ENCODE measurements at regions not wholly inside any gene's neighbourhood (a gene's known extent, or its start where the extent isn't known, plus 50 kb on each side); places are given as distances from the start of the nearest gene placed in this dataset.
A peak's percentile ranks its signal among the peaks of the same experiment; 100 is the strongest.

DNA sequence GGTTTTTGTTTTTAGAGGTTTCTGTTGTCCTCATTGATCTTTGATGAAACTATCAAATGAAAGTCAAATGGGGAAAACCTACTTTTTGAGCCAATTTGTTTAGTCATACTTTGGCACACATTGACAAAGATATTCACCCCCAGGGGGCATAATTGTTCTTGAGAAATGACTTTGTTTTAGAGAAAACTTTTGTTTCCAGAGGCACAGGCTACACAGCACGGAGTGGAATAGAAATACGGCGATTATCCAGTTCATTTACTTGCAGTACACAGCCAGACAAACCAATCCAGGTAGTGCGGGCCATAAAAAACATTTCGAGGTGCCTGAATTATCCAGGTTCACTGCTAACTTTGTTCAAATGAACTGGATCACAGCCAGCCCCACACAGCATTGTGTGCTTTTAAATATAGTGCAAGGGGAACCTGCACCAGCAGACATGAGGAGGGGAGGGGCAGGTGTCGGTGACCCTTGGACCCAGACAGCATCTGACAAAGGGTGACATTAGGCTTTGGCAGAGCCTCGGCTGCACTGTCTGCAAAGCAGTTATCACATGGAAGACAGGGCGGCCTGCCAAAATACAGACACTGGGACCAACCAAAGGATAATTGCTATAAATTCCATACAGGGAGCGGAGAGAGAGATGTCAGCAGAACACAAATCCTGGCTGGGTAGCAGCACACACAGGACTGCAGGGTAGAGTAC lies 179.6 kb upstream of the NOCT start:
- Histone ChIP-seq H3K9ac (ENCODE audit: low read length) (no peak overlapping the region), H3K4me2 (ENCODE audit: low read depth, low read length, poor library complexity, severe bottlenecking) (no peak overlapping the region)
- no peak for DNase-seq

DNA sequence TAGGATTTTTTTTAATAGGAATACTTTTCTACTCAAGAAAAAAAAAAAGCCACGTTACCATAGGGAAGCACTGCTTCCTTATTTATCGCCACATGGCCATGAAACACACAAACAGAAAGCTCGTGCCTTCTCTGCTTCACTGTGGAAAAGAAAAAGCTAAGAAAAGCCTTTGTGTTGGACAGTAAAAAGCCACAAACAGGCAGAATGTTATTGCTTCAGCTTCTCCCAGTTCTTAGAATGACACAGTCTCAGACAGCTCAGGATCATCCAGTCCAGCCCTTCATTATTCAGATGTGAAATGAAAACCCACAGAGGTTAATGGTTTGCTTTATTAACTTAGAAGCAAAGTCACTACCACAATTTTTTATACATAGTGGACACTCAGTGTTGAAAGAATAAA lies 181.6 kb upstream of the NOCT start:
- Histone ChIP-seq H2AFZ (ENCODE audit: low read length) (no peak overlapping the region), H3K9ac (ENCODE audit: low read length) (no peak overlapping the region), H3K9me2 (replicated peaks; ENCODE audit: insufficient read depth, low read length) (no peaks in the 10 kb centered on the region), H3K4me2 (ENCODE audit: low read depth, low read length, poor library complexity, severe bottlenecking) (no peak overlapping the region), H3K36me3 (ENCODE audit: insufficient read depth, low read length) (no peaks in the 10 kb centered on the region), H4K20me1 (ENCODE audit: insufficient read depth, low read depth, low read length) (no peaks in the 10 kb centered on the region), H3K27ac (ENCODE audit: low read length) (no peak overlapping the region), H3K4me1 (ENCODE audit: low read length) (no peaks in the 10 kb centered on the region), H3K27me3 (ENCODE audit: low read length) (no peaks in the 10 kb centered on the region), H3K79me2 (ENCODE audit: low read length) (no peaks in the 10 kb centered on the region), H3K9me3 (ENCODE audit: low read length) (no peaks in the 10 kb centered on the region), H3K4me3 (ENCODE audit: low read length) (no peak overlapping the region)
- DNase-seq, result peak; percentile 1

More for the DNA sequence above, 179.6 kb upstream of the NOCT start:
- H3K9me3 ChIP-seq (ENCODE audit: low read length), result no peaks in the 10 kb centered on the region
- no peaks in the 10 kb centered on the region for H3K36me3 ChIP-seq (ENCODE audit: insufficient read depth, low read length)
- no peaks in the 10 kb centered on the region for H3K27me3 ChIP-seq (ENCODE audit: low read length)
- H3K9me2 ChIP-seq (replicated peaks; ENCODE audit: insufficient read depth, low read length), result no peaks in the 10 kb centered on the region
- H2AFZ ChIP-seq (ENCODE audit: low read length), result no peak overlapping the region
- H4K20me1 ChIP-seq (ENCODE audit: insufficient read depth, low read depth, low read length), result no peaks in the 10 kb centered on the region
- no peaks in the 10 kb centered on the region for H3K4me1 ChIP-seq (ENCODE audit: low read length)
- H3K79me2 ChIP-seq (ENCODE audit: low read length), result no peaks in the 10 kb centered on the region
- no peak overlapping the region for H3K27ac ChIP-seq (ENCODE audit: low read length)
- no peak overlapping the region for H3K4me3 ChIP-seq (ENCODE audit: low read length)

DNA sequence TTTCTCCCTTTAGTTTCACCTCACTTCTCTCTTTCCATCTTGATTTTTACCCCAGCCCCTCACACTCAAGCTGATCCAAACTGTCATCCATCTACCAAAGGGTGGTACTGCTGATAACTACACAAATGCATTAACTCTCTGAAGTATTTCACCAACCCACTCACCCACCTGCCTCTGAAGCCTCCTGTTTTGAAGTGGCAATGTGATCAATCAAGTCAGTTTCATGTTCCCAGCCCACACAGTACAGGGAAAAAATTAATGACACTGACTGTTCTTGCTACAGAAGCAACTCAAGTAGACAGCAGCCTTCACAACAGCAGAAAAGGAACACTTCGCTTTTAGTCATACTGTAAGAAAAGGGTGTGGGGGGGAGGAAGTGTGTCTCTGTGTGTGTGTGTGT lies 183.0 kb upstream of the NOCT start:
- no peak overlapping the region for H3K9ac ChIP-seq (ENCODE audit: low read length)
- H3K9me2 ChIP-seq (replicated peaks; ENCODE audit: insufficient read depth, low read length), result no peaks in the 10 kb centered on the region
- no peak overlapping the region for H3K27ac ChIP-seq (ENCODE audit: low read length)
- H3K4me3 ChIP-seq (ENCODE audit: low read length), result no peak overlapping the region
- no peaks in the 10 kb centered on the region for H3K27me3 ChIP-seq (ENCODE audit: low read length)
- H3K4me2 ChIP-seq (ENCODE audit: low read depth, low read length, poor library complexity, severe bottlenecking), result no peak overlapping the region
- no peaks in the 10 kb centered on the region for H3K9me3 ChIP-seq (ENCODE audit: low read length)
- H3K79me2 ChIP-seq (ENCODE audit: low read length), result no peaks in the 10 kb centered on the region
- DNase-seq, result no peak
- H4K20me1 ChIP-seq (ENCODE audit: insufficient read depth, low read depth, low read length), result no peaks in the 10 kb centered on the region
- no peak overlapping the region for H2AFZ ChIP-seq (ENCODE audit: low read length)
- no peaks in the 10 kb centered on the region for H3K36me3 ChIP-seq (ENCODE audit: insufficient read depth, low read length)
- H3K4me1 ChIP-seq (ENCODE audit: low read length), result no peaks in the 10 kb centered on the region

DNA sequence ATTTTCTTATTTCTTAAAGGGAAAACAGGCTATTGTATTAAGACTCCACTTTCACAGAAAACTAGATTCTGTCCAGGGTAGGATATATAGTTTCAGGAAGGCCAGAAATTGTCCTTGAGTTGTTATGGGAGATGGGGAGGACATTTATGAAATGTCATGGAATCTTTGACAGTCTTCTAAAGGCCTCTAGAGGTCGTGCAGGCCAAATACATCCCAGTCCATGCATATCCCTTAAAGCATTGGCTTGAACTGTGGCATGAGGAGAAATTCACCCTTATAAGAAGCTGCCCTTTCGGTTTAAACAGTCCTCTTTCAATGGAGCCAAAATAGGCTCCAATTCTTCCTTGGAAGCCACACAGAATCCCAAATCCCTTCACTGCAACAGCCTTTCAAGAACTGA lies 183.6 kb upstream of the NOCT start:
- H3K27me3 ChIP-seq (ENCODE audit: low read length), result no peaks in the 10 kb centered on the region
- H3K9me3 ChIP-seq (ENCODE audit: low read length), result no peaks in the 10 kb centered on the region
- no peak overlapping the region for H3K4me2 ChIP-seq (ENCODE audit: low read depth, low read length, poor library complexity, severe bottlenecking)
- no peaks in the 10 kb centered on the region for H3K9me2 ChIP-seq (replicated peaks; ENCODE audit: insufficient read depth, low read length)
- no peaks in the 10 kb centered on the region for H3K4me1 ChIP-seq (ENCODE audit: low read length)
- no peak overlapping the region for H3K27ac ChIP-seq (ENCODE audit: low read length)
- no peaks in the 10 kb centered on the region for H3K36me3 ChIP-seq (ENCODE audit: insufficient read depth, low read length)
- no peaks in the 10 kb centered on the region for H3K79me2 ChIP-seq (ENCODE audit: low read length)
- no peak overlapping the region for H3K4me3 ChIP-seq (ENCODE audit: low read length)
- no peak overlapping the region for H3K9ac ChIP-seq (ENCODE audit: low read length)
- peak; percentile 22 for DNase-seq
- no peaks in the 10 kb centered on the region for H4K20me1 ChIP-seq (ENCODE audit: insufficient read depth, low read depth, low read length)
- H2AFZ ChIP-seq (ENCODE audit: low read length), result no peak overlapping the region

DNA sequence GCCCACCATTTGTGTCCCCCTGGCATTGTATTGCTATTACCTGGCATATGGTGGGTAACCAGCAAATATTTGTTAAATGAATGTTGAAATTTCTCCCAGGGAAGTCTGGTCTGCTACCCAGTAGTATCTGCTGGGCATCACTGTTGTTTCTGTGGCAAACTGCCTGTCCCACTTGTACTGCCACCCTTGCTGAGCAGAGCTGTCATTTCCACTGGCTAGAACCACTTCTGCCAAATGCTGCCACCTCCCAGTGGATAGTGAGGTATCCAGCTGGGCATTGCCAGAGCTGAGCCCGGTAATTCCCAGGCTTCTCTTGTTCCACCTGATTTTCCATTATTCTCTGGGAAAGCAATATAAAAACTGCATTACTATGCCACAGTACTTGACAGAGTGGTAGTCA lies 186.7 kb upstream of the NOCT start:
- Histone ChIP-seq H3K4me3 (ENCODE audit: low read length) (no peak overlapping the region), H3K27ac (ENCODE audit: low read length) (no peak overlapping the region), H3K9me3 (ENCODE audit: low read length) (no peaks in the 10 kb centered on the region), H3K4me1 (ENCODE audit: low read length) (no peaks in the 10 kb centered on the region), H3K27me3 (ENCODE audit: low read length) (no peaks in the 10 kb centered on the region), H3K9ac (ENCODE audit: low read length) (no peak overlapping the region), H3K9me2 (replicated peaks; ENCODE audit: insufficient read depth, low read length) (no peaks in the 10 kb centered on the region), H2AFZ (ENCODE audit: low read length) (no peak overlapping the region), H3K36me3 (ENCODE audit: insufficient read depth, low read length) (no peaks in the 10 kb centered on the region), H3K4me2 (ENCODE audit: low read depth, low read length, poor library complexity, severe bottlenecking) (no peak overlapping the region), H4K20me1 (ENCODE audit: insufficient read depth, low read depth, low read length) (no peaks in the 10 kb centered on the region), H3K79me2 (ENCODE audit: low read length) (no peaks in the 10 kb centered on the region)
- no peak for DNase-seq

DNA sequence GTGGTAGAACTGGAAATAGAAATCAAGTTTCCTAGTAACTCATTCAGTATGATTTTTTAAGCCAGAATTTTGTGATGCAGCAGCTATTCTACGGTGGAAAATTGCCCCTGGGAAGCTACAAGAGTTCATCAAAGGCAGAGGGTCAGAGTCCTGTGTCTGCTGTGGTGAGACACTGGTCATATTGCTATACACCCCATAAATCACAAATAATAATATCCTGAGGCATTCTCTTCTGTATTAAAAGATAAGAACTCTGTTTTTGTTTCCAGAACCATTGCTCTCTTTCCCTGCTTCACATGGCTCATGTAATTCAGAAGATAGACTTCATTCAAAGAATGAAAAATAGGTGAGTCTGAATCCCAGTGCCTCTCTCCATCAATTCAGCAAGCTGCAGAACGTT lies 188.8 kb upstream of the NOCT start:
- Histone ChIP-seq H3K27ac (ENCODE audit: low read length) (no peak overlapping the region), H3K9ac (ENCODE audit: low read length) (no peak overlapping the region), H4K20me1 (ENCODE audit: insufficient read depth, low read depth, low read length) (no peaks in the 10 kb centered on the region), H3K4me1 (ENCODE audit: low read length) (no peaks in the 10 kb centered on the region), H3K4me3 (ENCODE audit: low read length) (no peak overlapping the region), H3K36me3 (ENCODE audit: insufficient read depth, low read length) (no peaks in the 10 kb centered on the region), H3K9me3 (ENCODE audit: low read length) (no peaks in the 10 kb centered on the region), H3K9me2 (replicated peaks; ENCODE audit: insufficient read depth, low read length) (no peaks in the 10 kb centered on the region), H2AFZ (ENCODE audit: low read length) (no peak overlapping the region), H3K4me2 (ENCODE audit: low read depth, low read length, poor library complexity, severe bottlenecking) (no peak overlapping the region), H3K27me3 (ENCODE audit: low read length) (no peaks in the 10 kb centered on the region), H3K79me2 (ENCODE audit: low read length) (no peaks in the 10 kb centered on the region)
- no peak for DNase-seq

DNA sequence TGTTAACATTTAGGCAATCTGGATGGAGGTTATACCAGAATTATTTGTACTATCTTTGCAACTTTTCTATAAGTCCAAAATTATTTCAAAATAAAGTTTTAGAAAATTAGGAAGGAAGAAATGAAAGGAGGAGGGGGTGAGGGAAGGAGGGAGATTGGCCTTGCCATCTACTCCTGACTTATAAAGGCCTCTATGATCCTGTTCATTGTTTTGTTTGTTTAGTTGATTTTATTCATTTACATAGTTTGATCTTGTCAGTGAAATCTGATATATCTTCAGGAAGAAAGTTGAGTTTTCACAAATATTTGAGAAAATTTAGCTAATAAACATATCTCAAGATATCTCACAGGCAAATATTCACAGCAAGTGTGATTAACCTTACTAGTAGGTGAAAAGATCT lies 189.3 kb upstream of the NOCT start:
- Histone ChIP-seq H3K27me3 (ENCODE audit: low read length) (no peaks in the 10 kb centered on the region), H3K4me3 (ENCODE audit: low read length) (no peak overlapping the region), H3K79me2 (ENCODE audit: low read length) (no peaks in the 10 kb centered on the region), H3K27ac (ENCODE audit: low read length) (no peak overlapping the region), H3K4me2 (ENCODE audit: low read depth, low read length, poor library complexity, severe bottlenecking) (no peak overlapping the region), H4K20me1 (ENCODE audit: insufficient read depth, low read depth, low read length) (no peaks in the 10 kb centered on the region), H3K9ac (ENCODE audit: low read length) (no peak overlapping the region), H3K36me3 (ENCODE audit: insufficient read depth, low read length) (no peaks in the 10 kb centered on the region), H2AFZ (ENCODE audit: low read length) (no peak overlapping the region), H3K4me1 (ENCODE audit: low read length) (no peaks in the 10 kb centered on the region), H3K9me2 (replicated peaks; ENCODE audit: insufficient read depth, low read length) (no peaks in the 10 kb centered on the region), H3K9me3 (ENCODE audit: low read length) (no peaks in the 10 kb centered on the region)
- no peak for DNase-seq

DNA sequence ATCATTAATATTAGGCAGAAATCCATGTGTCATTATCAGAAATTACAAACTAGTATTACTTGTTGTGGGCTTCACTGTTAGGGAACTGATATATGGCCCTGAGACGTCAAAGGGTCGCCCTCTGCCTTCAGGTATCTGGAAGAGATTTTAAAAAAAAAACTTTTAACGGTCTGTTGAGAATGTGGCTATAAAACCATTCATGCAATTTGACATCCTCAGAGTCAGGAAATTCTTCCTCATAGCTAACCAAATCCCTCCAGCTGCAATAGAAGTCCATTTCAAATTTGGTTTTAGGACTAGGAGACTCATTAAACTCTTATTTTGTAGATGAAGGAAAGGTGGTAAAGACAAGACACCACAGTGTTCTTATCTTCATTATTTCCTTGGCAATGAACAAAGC lies 194.2 kb upstream of the NOCT start:
- Histone ChIP-seq H3K27ac (ENCODE audit: low read length) (no peak overlapping the region), H2AFZ (ENCODE audit: low read length) (no peak overlapping the region), H3K36me3 (ENCODE audit: insufficient read depth, low read length) (no peaks in the 10 kb centered on the region), H3K4me2 (ENCODE audit: low read depth, low read length, poor library complexity, severe bottlenecking) (no peak overlapping the region), H4K20me1 (ENCODE audit: insufficient read depth, low read depth, low read length) (no peaks in the 10 kb centered on the region), H3K79me2 (ENCODE audit: low read length) (no peaks in the 10 kb centered on the region), H3K9me2 (replicated peaks; ENCODE audit: insufficient read depth, low read length) (no peaks in the 10 kb centered on the region), H3K4me1 (ENCODE audit: low read length) (no peaks in the 10 kb centered on the region), H3K9ac (ENCODE audit: low read length) (no peak overlapping the region), H3K4me3 (ENCODE audit: low read length) (no peak overlapping the region), H3K27me3 (ENCODE audit: low read length) (no peaks in the 10 kb centered on the region), H3K9me3 (ENCODE audit: low read length) (no peaks in the 10 kb centered on the region)
- DNase-seq, result no peak

DNA sequence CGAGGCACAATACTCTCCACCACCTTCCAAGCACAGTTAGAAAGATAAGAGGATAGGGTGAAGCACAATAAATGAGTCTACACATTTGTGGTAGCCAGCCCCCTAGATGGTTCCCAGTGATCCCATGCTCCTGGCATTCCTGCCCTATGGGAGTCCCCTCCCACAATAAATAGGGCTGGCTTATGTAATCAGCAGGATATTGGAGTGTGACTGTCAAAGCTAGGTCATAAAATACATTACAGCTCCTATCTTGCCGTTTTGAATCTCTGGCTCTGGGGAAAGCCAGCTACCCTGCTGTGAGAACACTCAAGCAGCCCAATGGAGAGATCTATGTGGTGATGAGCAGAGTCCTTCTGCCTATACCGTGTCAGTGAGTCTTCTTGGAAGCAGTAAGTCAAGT lies 198.7 kb upstream of the NOCT start:
- H3K9ac ChIP-seq (ENCODE audit: low read length), result no peak overlapping the region
- H3K36me3 ChIP-seq (ENCODE audit: insufficient read depth, low read length), result no peaks in the 10 kb centered on the region
- no peaks in the 10 kb centered on the region for H3K9me2 ChIP-seq (replicated peaks; ENCODE audit: insufficient read depth, low read length)
- H3K4me2 ChIP-seq (ENCODE audit: low read depth, low read length, poor library complexity, severe bottlenecking), result no peak overlapping the region
- no peaks in the 10 kb centered on the region for H4K20me1 ChIP-seq (ENCODE audit: insufficient read depth, low read depth, low read length)
- no peak overlapping the region for H3K4me3 ChIP-seq (ENCODE audit: low read length)
- H3K79me2 ChIP-seq (ENCODE audit: low read length), result no peaks in the 10 kb centered on the region
- DNase-seq, result no peak
- no peak overlapping the region for H3K27ac ChIP-seq (ENCODE audit: low read length)
- H3K27me3 ChIP-seq (ENCODE audit: low read length), result no peaks in the 10 kb centered on the region
- H3K4me1 ChIP-seq (ENCODE audit: low read length), result no peaks in the 10 kb centered on the region
- H3K9me3 ChIP-seq (ENCODE audit: low read length), result no peaks in the 10 kb centered on the region
- H2AFZ ChIP-seq (ENCODE audit: low read length), result no peak overlapping the region

All from Karpas-422 (cell line).